ENCODE measurements at regions not wholly inside any gene's neighbourhood (a gene's known extent, or its start where the extent isn't known, plus 50 kb on each side); places are given as distances from the start of the nearest gene placed in this dataset.

GRCh38 chr1:17877316-17877715 lies 122.2 kb downstream of the ACTL8 start:
- Histone ChIP-seq H3K4me1 (ENCODE audit: insufficient read depth, low read length) (no peaks in the 10 kb centered on the region), H3K27me3 (ENCODE audit: control insufficient read depth in 1 of 2, insufficient read depth in 2 of 2, low read length in 2 of 2) (no peaks in the 10 kb centered on the region), H3K36me3 (ENCODE audit: insufficient read depth, low read length) (no peaks in the 10 kb centered on the region), H3K9me3 (ENCODE audit: control insufficient read depth in 1 of 2, insufficient read depth in 1 of 2, low read length in 2 of 2) (peaks cover 0 to 7% of the 10 kb centered on the region in 2 experiments), H3K27ac (ENCODE audit: low read depth in 1 of 2, low read length in 2 of 2) (no peak overlapping the region), H3K4me3 (ENCODE audit: low read length) (no peak overlapping the region)
- Mint-ChIP-seq H3K27me3 (peaks cover 12% of the 10 kb centered on the region), H3K4me1 (ENCODE audit: low read depth) (no peaks in the 10 kb centered on the region), H3K9me3 (no peaks in the 10 kb centered on the region), H3K36me3 (ENCODE audit: low read depth) (no peaks in the 10 kb centered on the region), H3K4me3 (no peak overlapping the region), H3K27ac (no peak overlapping the region)
- CTCF ChIA-PET: no interaction called here
- TF ChIP-seq CTCF (IDR thresholded peaks at IDR 0.05): no peak
- no peak for DNase-seq
- no peak for ATAC-seq (ENCODE audit: poor library complexity)
- intact Hi-C loops (cut with DNase I, micrococcal nuclease): no loop called here
- POLR2A ChIA-PET: no interaction called here

- H3K27me3 ChIP-seq (ENCODE audit: control insufficient read depth in 1 of 2, insufficient read depth in 2 of 2, low read length in 2 of 2): no peaks in the 10 kb centered on the region
- Mint-ChIP-seq H3K4me1 (ENCODE audit: low read depth) (no peaks in the 10 kb centered on the region), H3K9me3 (no peaks in the 10 kb centered on the region), H3K27ac (no peak overlapping the region), H3K36me3 (ENCODE audit: low read depth) (no peaks in the 10 kb centered on the region), H3K4me3 (no peak overlapping the region), H3K27me3 (peaks cover 17% of the 10 kb centered on the region)
- ATAC-seq (ENCODE audit: poor library complexity) (no peak), DNase-seq (no peak)
- no peak overlapping the region for H3K27ac ChIP-seq (ENCODE audit: low read depth in 1 of 2, low read length in 2 of 2)
- peaks cover 0 to 7% of the 10 kb centered on the region in 2 experiments for H3K9me3 ChIP-seq (ENCODE audit: control insufficient read depth in 1 of 2, insufficient read depth in 1 of 2, low read length in 2 of 2)
- TF ChIP-seq CTCF (IDR thresholded peaks at IDR 0.05): no peak
- H3K4me3 ChIP-seq (ENCODE audit: low read length): no peak overlapping the region
- POLR2A ChIA-PET: no interaction called here
- no peaks in the 10 kb centered on the region for H3K4me1 ChIP-seq (ENCODE audit: insufficient read depth, low read length)
- CTCF ChIA-PET: no interaction called here
- intact Hi-C loops (cut with DNase I, micrococcal nuclease): no loop called here
- no peaks in the 10 kb centered on the region for H3K36me3 ChIP-seq (ENCODE audit: insufficient read depth, low read length)
Measured at GRCh38 chr1:17877896-17878295, 122.8 kb downstream of the ACTL8 start.

- H3K27ac Mint-ChIP-seq: no peak overlapping the region
- POLR2A ChIA-PET: no interaction called here
Measured at GRCh38 chr1:17878837-17879236, 123.7 kb downstream of the ACTL8 start.

More at GRCh38 chr1:17878837-17879236, 123.7 kb downstream of the ACTL8 start:
- H3K4me3 Mint-ChIP-seq: no peak overlapping the region
- CTCF ChIA-PET: no interaction called here
- Histone ChIP-seq H3K36me3 (ENCODE audit: insufficient read depth, low read length) (no peaks in the 10 kb centered on the region), H3K27me3 (ENCODE audit: control insufficient read depth in 1 of 2, insufficient read depth in 2 of 2, low read length in 2 of 2) (no peaks in the 10 kb centered on the region), H3K27ac (ENCODE audit: low read depth in 1 of 2, low read length in 2 of 2) (no peak overlapping the region), H3K4me3 (ENCODE audit: low read length) (no peak overlapping the region), H3K4me1 (ENCODE audit: insufficient read depth, low read length) (no peaks in the 10 kb centered on the region), H3K9me3 (ENCODE audit: control insufficient read depth in 1 of 2, insufficient read depth in 1 of 2, low read length in 2 of 2) (peaks cover 0 to 7% of the 10 kb centered on the region in 2 experiments)
- H3K9me3 Mint-ChIP-seq: no peaks in the 10 kb centered on the region
- H3K27me3 Mint-ChIP-seq: peaks cover 22% of the 10 kb centered on the region
- no peaks in the 10 kb centered on the region for H3K36me3 Mint-ChIP-seq (ENCODE audit: low read depth)
- no peak for TF ChIP-seq CTCF (IDR thresholded peaks at IDR 0.05)
- ATAC-seq (ENCODE audit: poor library complexity) (no peak), DNase-seq (no peak)
- no peaks in the 10 kb centered on the region for H3K4me1 Mint-ChIP-seq (ENCODE audit: low read depth)
- intact Hi-C loops (cut with DNase I, micrococcal nuclease): no loop called here

All from CD4-positive, alpha-beta T cell (primary cell).